ENCODE measurements at regions not wholly inside any gene's neighbourhood (a gene's known extent, or its start where the extent isn't known, plus 50 kb on each side); places are given as distances from the start of the nearest gene placed in this dataset.

- no peak for TF ChIP-seq POLR2A (IDR thresholded peaks at IDR 0.05; ENCODE audit: low read length)
- TF ChIP-seq GATA1 (IDR thresholded peaks at IDR 0.05; ENCODE audit: low read depth, low read length) = no peak
Measured at GRCh38 chr11:92875473-92875872, 94.0 kb upstream of the MTNR1B start.
